PC-3 (cell line): ENCODE measurements at regions not wholly inside any gene's neighbourhood (a gene's known extent, or its start where the extent isn't known, plus 50 kb on each side); places are given as distances from the start of the nearest gene placed in this dataset.

Source experiments
- EZH2 ChIP-seq: fragments of 300-600 bp; sonication (generic); IDR thresholded peaks from one replicate; pipeline ENCODE4 v1.6.1; 2017; ENCODE audit warnings: antibody characterized with exemption, mild to moderate bottlenecking, low read length; ENCODE audit not compliant: unreplicated experiment
- EZH2phosphoT487 ChIP-seq: fragments of 300-600 bp; sonication (generic); IDR thresholded peaks from 2 replicates; pipeline ENCODE4 v1.6.1; 2018; ENCODE audit warnings: mild to moderate bottlenecking, antibody characterized with exemption, low read length, borderline replicate concordance
- TF ChIP-seq, protein P1 (sequence below): fragments of 300-600 bp; sonication (generic); conservative IDR thresholded peaks from 2 replicates; pipeline ENCODE4 v1.5.1; 2017; ENCODE audit warnings: antibody characterized with exemption, low read depth, mild to moderate bottlenecking, low read length

DNA sequence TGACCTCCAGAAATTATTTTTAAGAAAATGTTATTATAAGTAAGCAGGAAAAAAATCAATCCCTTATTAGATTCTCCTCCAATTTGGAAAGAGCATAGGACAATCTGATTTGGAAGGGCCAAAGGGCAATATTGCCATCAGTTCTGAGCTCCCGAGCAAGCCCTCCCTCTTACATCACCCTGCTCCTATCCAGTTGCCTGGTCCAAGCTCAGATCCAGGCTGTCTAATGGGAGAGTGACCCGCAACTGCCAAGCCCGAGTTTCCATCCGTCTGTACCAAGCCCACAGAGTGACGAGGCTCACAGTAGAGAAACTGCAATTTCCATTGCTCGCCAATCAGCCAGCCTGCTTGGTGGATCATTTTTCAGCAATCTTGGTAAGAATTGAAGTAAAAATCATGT, 187.7 kb downstream of the MEX3B start:
- TF ChIP-seq, protein P1, sequence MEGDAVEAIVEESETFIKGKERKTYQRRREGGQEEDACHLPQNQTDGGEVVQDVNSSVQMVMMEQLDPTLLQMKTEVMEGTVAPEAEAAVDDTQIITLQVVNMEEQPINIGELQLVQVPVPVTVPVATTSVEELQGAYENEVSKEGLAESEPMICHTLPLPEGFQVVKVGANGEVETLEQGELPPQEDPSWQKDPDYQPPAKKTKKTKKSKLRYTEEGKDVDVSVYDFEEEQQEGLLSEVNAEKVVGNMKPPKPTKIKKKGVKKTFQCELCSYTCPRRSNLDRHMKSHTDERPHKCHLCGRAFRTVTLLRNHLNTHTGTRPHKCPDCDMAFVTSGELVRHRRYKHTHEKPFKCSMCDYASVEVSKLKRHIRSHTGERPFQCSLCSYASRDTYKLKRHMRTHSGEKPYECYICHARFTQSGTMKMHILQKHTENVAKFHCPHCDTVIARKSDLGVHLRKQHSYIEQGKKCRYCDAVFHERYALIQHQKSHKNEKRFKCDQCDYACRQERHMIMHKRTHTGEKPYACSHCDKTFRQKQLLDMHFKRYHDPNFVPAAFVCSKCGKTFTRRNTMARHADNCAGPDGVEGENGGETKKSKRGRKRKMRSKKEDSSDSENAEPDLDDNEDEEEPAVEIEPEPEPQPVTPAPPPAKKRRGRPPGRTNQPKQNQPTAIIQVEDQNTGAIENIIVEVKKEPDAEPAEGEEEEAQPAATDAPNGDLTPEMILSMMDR: no peak
- TF ChIP-seq EZH2: no peak
- no peak for TF ChIP-seq EZH2phosphoT487
